GM13976 (cell line): ENCODE measurements at regions not wholly inside any gene's neighbourhood (a gene's known extent, or its start where the extent isn't known, plus 50 kb on each side); places are given as distances from the start of the nearest gene placed in this dataset.

Experiments used
- DNase-seq: peaks from one replicate; pipeline ENCODE4 v3.0.0; 2012; ENCODE audit warnings: low spot score
- in situ Hi-C: fragments of 300-500 bp; cut with MboI; formaldehyde crosslinking; loops from one replicate; pipeline ENCODE4 v1.12.0; 2022; ENCODE audit warnings: low sequenced_read_pairs, mixed read lengths, inconsistent platforms; ENCODE audit not compliant: unreplicated experiment
- TF ChIP-seq, protein P1 (sequence below): IDR thresholded peaks from 2 replicates; pipeline ENCODE4 v1.5.1; 2012; ENCODE audit warnings: borderline replicate concordance, mild to moderate bottlenecking; ENCODE audit not compliant: insufficient read depth; ENCODE audit errors: extremely low read depth, missing control alignments, control extremely low read depth

DNA sequence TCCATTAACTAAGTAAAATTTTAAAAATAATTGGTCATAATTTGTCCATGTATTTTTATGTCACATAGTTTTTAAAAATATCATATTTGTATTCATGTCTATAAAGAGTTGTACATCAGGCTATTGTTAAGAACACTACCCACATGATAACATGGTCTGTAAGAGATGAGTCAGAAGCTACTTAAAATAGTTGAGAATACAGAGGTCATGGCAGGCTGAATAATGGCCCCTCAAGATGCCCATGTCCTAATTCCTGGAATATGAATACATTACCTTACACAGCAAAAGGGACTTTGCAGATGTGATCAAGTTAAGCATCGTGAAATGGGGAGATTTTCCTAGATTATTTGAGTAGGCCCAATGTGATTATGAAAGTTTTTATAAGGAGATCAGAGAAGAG is 782.9 kb upstream of the GOLIM4 start:
- DNase-seq, result no peak
- in situ Hi-C loops, result no loop called here
- TF ChIP-seq, protein P1, sequence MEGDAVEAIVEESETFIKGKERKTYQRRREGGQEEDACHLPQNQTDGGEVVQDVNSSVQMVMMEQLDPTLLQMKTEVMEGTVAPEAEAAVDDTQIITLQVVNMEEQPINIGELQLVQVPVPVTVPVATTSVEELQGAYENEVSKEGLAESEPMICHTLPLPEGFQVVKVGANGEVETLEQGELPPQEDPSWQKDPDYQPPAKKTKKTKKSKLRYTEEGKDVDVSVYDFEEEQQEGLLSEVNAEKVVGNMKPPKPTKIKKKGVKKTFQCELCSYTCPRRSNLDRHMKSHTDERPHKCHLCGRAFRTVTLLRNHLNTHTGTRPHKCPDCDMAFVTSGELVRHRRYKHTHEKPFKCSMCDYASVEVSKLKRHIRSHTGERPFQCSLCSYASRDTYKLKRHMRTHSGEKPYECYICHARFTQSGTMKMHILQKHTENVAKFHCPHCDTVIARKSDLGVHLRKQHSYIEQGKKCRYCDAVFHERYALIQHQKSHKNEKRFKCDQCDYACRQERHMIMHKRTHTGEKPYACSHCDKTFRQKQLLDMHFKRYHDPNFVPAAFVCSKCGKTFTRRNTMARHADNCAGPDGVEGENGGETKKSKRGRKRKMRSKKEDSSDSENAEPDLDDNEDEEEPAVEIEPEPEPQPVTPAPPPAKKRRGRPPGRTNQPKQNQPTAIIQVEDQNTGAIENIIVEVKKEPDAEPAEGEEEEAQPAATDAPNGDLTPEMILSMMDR, result no peak

DNA sequence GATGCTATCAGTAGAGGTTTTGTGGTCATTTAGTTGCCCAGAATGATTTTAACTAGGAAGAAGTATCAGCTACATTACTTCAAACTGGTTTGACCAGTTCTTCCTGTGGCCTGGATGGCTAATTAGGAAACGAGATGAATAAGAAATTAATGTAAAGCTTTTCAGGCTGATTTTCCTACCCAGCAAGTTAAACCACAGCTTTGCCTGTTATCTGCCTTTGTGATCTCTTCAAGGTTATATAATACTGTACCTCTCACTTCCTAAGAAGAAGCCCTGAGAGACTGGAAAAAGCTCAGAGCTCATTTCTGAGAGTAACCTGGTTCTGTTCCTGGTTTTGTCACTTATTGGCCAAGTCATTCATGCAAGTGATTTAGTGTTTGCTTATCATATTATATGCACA is 782.2 kb upstream of the GOLIM4 start:
- in situ Hi-C loops, result no loop called here
- no peak for DNase-seq
- TF ChIP-seq, protein P1, result no peak

DNA sequence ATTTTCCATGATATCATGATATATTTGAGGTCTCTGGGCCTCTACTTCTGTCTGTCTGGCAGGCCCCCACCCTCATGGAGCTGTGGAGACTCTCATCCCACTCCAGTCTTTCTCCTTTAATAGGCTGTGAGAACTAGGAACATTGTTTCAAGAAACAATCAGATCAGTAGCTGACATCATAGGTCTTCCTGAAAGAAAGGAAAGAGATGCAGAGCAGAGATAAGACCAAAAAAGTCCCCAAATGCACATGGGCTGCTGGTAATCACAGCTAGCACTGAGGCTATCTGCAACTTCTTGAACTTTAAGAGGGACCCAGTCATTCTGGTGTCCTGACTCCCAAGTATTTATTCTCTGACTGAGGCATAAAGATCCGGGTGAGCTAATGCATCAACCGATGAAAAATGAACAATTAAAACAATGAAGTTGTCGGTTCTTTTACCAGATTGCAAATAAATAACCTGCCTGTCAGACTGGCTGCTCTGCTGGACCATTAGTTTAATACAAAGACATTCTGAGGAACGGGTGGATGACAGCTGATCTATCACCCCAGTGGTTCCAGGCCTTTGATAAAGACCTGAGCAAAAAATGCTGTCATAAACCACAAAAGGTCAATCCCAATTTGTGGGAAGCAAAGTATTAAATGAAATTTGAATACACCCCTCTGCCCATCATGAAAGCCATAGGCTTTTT is 780.8 kb upstream of the GOLIM4 start:
- in situ Hi-C loops, result no loop called here
- TF ChIP-seq, protein P1, result no peak
- no peak for DNase-seq

DNA sequence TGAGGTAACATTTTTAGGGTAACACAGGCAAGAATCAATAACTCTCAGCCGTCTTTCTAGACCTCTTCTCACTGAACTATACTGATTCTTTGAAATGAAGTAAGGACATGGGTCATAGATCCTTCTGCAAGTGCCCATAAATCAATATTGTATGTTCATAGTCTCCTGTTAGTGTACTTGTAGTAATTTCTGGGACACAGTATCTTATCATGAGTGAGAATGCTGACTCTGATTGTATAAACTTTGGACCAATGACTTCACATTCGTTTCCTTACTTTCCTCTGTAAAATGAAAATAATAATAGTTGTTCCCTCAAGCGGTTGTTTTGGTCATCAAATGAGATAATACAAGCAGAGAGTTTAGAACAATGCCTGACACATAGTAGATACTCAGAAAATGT is 777.1 kb upstream of the GOLIM4 start:
- TF ChIP-seq, protein P1, result no peak
- in situ Hi-C loops, result loop anchor here (25.0 kb wide), 2 partner anchors 661 to 836 kb away; no protein-coding TSS in a partner anchor
- DNase-seq, result no peak

DNA sequence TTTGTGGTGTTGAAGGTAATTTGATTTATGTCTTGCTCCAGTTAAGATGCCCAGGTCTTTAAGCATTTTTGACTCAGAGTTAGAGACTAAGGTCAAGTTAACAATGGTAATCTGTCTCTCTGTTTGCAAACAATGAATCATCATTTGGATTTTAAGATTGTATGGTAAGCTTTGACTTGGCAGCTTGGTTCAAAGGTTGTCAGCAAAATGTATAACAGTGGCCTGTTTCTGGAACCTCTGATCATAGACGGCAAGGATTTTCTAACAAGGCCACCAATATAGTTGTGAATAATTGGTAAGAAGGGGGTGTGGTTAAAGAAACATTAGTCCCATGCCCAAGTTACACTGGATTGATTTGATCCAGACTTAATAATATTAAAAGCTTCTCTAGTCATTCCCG is 775.2 kb upstream of the GOLIM4 start:
- in situ Hi-C loops, result loop anchor here (25.0 kb wide), 2 partner anchors 659 to 834 kb away; no protein-coding TSS in a partner anchor
- DNase-seq, result no peak

DNA sequence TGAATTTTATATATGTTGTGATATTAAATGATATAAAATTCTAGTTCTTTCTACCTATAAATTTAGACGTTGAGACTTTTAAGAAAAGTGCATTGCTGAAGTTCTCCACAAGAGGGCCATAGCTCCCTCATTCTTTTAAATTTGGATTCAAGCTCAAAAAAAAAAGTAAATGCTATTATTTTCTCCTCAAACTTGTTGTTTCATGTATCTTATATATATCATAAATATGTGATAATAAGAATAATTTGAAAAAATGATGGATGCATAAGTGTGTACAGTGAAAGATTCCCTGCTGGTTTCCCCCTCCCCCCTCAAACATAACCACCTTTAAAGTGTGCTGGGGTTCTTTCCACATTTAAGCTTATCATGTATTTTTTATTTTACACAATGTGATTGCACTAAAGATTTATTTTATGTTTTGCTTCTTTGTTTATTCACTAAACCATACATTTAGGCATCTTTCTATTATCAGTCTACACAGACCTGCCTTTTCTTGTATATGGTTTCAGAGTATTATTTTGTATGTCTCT is 769.4 kb upstream of the GOLIM4 start:
- no peak for DNase-seq
- TF ChIP-seq, protein P1, result peak; percentile 48
- in situ Hi-C loops, result loop anchor here (25.0 kb wide), 2 partner anchors 653 to 828 kb away; no protein-coding TSS in a partner anchor

More for the DNA sequence above, 775.2 kb upstream of the GOLIM4 start:
- TF ChIP-seq, protein P1, result no peak
